Stimulated activated naive CD4-positive, alpha-beta T cell treated with Interleukin-2 at 50 U/mL for 16 hours (primary cell): ENCODE measurements at regions not wholly inside any gene's neighbourhood (a gene's known extent, or its start where the extent isn't known, plus 50 kb on each side); places are given as distances from the start of the nearest gene placed in this dataset.
"Not testable (repeated sequence)": the region's sequence is repeated elsewhere in the genome, so short reads cannot be mapped to it uniquely, and the experiment has no call there.

Experiments used
- DNase-seq: peaks from one replicate; lab custom pipeline; 2025; lab: John Stamatoyannopoulos, UW

DNA sequence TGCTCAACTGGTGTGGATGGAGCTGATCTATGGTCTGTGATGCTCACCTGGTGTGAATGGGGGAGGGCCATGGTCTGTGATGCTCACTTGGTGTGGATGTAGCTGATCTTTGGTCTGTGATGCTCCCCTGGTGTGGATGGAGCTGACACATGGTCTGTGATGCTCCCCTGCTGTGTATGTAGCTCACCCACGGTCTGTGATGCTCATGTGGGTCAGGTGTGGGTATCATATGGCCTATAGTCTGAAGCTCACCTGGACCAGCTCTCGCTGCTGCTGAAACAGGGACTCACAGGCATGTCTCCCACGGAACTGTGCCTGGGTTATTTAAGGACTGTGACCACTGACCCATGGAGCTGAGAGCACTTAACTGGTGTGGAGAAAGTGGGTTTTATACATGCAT is 109.7 kb downstream of the CRLF2 start:
- no peak for DNase-seq

DNA sequence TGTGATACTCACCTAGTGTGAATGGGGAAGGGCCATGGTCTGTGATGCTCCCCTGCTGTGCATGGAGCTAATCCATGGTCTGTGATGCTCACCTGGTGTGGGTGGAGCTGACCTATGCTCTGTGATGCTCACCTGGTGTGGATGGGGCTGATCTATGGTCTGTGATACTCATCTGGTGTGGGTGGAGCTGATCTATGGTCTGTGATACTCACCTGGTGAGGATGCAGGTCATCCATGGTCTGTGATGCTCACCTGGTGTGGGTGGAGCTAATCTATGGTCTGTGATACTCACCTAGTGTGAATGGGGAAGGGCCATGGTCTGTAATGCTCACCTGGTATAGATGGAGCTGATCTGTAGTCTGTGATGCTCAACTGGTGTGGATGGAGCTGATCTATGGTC is 110.2 kb downstream of the CRLF2 start:
- DNase-seq, result not testable (repeated sequence)

DNA sequence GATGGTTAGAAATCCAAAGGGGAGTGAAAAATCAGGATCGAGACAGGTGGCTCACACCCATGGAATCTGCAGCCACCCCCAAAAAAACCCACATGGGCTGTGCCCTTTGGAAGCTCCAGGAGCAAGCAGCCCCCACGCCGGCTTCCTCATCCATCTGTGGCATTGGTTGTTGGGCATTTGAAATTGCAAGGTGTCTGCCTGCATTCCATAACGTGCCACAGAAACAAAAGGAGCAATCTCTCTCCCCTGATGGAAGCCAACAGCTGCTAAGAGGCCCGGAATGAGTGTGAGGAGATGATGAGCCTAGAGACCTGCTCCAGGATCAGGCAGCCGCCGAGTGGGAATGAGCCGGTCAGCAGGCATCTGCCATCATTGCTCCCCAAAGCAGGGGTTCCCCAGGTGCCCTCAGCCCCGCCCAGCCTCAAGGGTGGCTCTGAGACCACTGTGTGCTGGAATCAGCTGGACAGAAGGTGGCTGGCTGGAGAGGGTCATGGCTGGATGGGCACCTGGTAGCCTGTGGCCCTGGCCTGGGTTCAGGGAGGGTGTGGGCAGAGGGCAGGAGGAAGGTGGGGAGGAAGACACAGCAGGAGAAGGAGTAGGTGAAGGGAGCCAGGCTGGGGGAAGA is 113.2 kb downstream of the CRLF2 start:
- no peak for DNase-seq

DNA sequence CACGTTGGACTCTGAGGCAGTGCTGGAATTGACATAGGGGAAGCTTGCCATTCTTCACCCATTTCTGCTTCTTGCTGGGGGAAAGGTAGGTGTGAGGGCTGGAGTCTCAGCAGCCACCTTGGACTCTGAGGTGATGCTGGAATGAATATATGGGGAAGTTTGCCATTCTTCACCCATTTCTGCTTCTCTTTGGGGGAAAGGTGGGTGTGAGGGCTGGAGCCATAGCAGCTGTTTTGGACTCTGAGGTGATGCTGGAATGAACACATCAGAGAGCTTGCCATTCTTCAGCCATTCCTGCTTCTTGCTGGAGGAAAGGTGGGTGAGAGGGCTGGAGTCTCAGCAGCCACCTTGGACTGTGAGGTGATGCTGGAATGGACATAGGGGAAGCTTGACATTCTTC is 115.1 kb downstream of the CRLF2 start:
- no peak for DNase-seq

GRCh38 chrX:1094566-1095333 is 117.7 kb downstream of the CRLF2 start:
- no peak for DNase-seq

DNA sequence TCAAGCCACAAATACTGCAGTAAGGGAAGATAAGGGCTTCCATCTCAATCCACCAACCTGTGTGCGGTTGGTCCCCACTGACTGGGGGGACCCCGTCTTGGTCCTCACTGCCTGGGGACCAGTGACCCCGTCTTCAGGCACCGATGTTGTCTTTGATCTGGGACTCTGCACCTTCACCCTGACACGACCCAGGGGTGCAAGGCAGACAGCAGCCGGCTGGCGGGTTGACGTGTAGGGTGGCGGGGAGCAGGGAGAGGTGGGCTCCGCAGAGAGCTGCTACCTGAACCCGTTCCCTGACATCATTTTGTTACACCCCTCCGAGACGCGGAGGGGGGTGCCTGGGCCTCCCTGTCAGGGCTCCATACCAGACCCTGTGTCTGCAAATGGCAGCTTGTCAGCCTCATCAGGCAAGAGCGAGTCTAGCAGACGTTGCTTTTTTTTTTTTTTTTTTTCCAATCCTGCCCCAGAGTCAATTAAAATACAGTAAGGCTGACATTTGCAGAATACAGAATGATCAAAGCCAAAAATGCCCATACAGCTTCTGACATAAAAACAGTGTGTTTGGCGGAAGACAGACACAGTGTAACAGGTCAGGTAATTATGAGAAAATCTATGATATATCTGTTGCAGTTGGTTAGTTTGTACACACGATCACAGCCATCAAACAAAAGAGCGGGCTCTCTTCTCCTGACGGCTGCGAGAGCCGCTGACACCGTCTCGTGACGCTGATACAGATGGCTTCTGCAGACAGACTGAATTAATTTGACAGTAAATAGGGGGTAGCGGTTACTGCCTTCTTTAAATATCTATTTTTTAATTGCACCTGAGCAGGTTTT is 118.6 kb downstream of the CRLF2 start:
- DNase-seq, result no peak

GRCh38 chrX:1093121-1093520 is 119.3 kb downstream of the CRLF2 start:
- no peak for DNase-seq

GRCh38 chrX:1086444-1087409 is 125.7 kb downstream of the CRLF2 start:
- DNase-seq, result no peak

GRCh38 chrX:1085871-1086270 is 126.6 kb downstream of the CRLF2 start:
- DNase-seq, result not testable (repeated sequence)

GRCh38 chrX:1084689-1085088 is 127.8 kb downstream of the CRLF2 start:
- DNase-seq, result no peak

GRCh38 chrX:1076871-1077651 is 135.4 kb downstream of the CRLF2 start:
- DNase-seq, result no peak

- no peak for DNase-seq
Observed at GRCh38 chrX:1075741-1076140, 136.7 kb downstream of the CRLF2 start.

- no peak for DNase-seq
Observed at GRCh38 chrX:1075156-1075555, 137.3 kb downstream of the CRLF2 start.

- no peak for DNase-seq
Observed at GRCh38 chrX:1074755-1075154, 137.7 kb downstream of the CRLF2 start.

DNA sequence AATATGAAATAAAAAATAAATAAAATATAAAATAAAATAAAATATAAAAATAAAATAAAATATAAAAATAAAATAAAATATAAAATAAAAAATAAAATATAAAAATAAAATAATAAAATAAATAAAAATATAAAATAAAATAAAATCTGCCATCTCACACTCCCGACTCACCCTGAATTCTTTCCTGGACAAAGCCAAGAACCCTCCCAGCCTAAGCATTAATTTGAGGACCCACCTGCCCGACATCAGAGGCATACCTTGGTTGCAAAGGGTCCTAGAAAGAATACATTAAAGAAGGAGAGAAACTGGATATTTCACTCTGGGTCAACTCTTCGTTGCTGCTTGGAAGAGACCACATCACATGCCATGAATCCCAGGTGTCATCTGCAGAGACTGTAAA is 138.3 kb downstream of the CRLF2 start:
- no peak for DNase-seq

GRCh38 chrX:1072637-1073377 is 139.6 kb downstream of the CRLF2 start:
- DNase-seq, result no peak

- DNase-seq, result no peak
Observed at GRCh38 chrX:1071351-1071750, 141.1 kb downstream of the CRLF2 start.

DNA sequence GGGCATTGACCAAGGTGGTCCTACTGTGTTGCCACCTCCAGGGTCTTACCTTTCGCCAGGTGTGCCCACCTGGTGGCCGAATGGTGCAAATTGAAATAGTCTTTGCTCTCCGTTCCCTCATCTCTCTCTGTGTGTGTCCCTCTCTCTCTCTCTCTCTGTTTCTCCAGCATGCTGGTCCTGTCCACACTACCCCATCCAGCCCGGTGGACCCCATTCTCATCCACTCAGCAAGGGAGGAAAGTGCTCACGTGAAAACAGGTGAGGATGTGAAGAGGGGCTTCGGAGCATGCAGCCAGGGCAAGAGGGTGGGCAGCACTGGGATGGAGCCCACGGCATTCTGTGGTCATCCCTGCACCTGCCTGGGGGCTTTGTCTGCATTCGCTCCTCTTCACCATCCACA is 150.1 kb downstream of the CRLF2 start:
- DNase-seq, result no peak

- no peak for DNase-seq
Observed at GRCh38 chrX:1060562-1060960, 151.9 kb downstream of the CRLF2 start.
